OCI-LY1 (cell line): ENCODE measurements at regions not wholly inside any gene's neighbourhood (a gene's known extent, or its start where the extent isn't known, plus 50 kb on each side); places are given as distances from the start of the nearest gene placed in this dataset.

Experiments used
- CTCF ChIP-seq: fragments of 200-600 bp; sonication (generic), shearing (Covaris generic); IDR thresholded peaks from 2 replicates; pipeline ENCODE4 v1.5.1; 2017; ENCODE audit warnings: mild to moderate bottlenecking, antibody characterized with exemption, low read length, moderate library complexity, mixed read lengths
- EZH2 ChIP-seq: fragments of 200-600 bp; sonication (generic), shearing (Covaris generic); IDR thresholded peaks from 2 replicates; pipeline ENCODE4 v1.8.0; 2017; ENCODE audit warnings: borderline replicate concordance, mixed run types, mild to moderate bottlenecking, antibody characterized with exemption, low read length, moderate library complexity, mixed read lengths

GRCh38 chr12:33047666-33048065 lies 151.1 kb upstream of the PKP2 start:
- TF ChIP-seq CTCF (no peak), EZH2 (no peak)
